ENCODE measurements at regions not wholly inside any gene's neighbourhood (a gene's known extent, or its start where the extent isn't known, plus 50 kb on each side); places are given as distances from the start of the nearest gene placed in this dataset.

GRCh38 chr20:52751571-52751970 lies 220.6 kb upstream of the TSHZ2 start:
- WGBS, 2 donors (ENCODE audit: low coverage in 1 of 2): 64 to 67% methylated on average over 3 of the region's 3 CpGs
- Histone ChIP-seq H3K4me3 (no peak overlapping the region), H3K9me3 (peaks cover 0 to 5% (median 0%) of the 10 kb centered on the region in 3 donors), H3K36me3 (no peaks in the 10 kb centered on the region), H3K27me3 (no peaks in the 10 kb centered on the region), H3K4me1 (no peaks in the 10 kb centered on the region), H3K27ac (no peak overlapping the region)
- no peak for TF ChIP-seq POLR2AphosphoS5 (IDR thresholded peaks at IDR 0.05)
- ATAC-seq: no peak

DNA sequence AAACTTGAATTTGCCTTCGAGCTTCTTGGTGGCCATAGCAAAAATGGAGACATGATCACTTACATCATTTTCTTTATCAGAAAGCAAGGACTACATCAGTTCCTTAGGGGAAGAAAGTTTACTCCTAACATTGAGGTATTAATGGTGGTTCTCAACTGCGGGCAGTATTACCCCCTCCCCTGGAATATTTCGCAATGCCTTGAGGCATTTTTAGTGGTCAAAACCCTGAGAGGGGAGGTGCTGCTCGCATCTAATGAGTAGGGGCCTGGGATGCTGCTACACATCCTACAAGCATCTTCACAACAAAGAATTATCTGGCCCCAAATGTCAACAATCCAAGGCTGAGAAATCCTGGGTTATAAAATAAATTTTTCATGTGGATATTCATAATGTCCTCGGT lies 222.2 kb upstream of the TSHZ2 start:
- WGBS, 2 donors (ENCODE audit: low coverage in 1 of 2): 89 to 100% methylated on average over 2 to 5 of the region's 5 CpGs
- Histone ChIP-seq H3K9me3 (peaks cover 0 to 5% (median 0%) of the 10 kb centered on the region in 3 donors), H3K4me3 (no peak overlapping the region), H3K36me3 (no peaks in the 10 kb centered on the region), H3K27ac (no peak overlapping the region), H3K27me3 (no peaks in the 10 kb centered on the region), H3K4me1 (no peaks in the 10 kb centered on the region)
- TF ChIP-seq CTCF (IDR thresholded peaks at IDR 0.05): no peak
- no peak for TF ChIP-seq EP300 (IDR thresholded peaks at IDR 0.05)
- TF ChIP-seq POLR2AphosphoS5 (IDR thresholded peaks at IDR 0.05): no peak
- no peak for TF ChIP-seq POLR2A (IDR thresholded peaks at IDR 0.05)
- ATAC-seq: no peak

DNA sequence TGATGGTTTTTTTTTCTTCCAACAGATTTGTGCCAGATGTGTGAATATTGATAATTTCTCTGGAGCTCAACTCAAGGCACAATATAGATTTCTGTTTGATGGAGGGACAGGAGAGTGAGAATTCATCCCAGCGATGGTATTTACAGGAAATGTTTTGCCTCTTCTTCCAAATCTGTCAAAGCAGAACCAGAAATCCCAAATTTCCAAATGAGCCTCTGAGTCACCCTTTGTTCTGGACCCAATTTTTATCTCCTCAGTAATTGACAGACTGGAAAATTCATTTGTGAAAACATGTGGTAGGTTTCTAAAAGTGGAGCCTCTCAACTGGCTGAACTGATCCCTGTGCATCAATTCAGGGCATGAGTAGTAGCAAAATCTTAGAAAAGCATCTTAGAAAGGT lies 223.2 kb upstream of the TSHZ2 start:
- WGBS, 2 donors (ENCODE audit: low coverage in 1 of 2): 38 to 57% methylated on average over 1 of the region's 1 CpG
- TF ChIP-seq POLR2AphosphoS5 (IDR thresholded peaks at IDR 0.05) (no peak), EP300 (IDR thresholded peaks at IDR 0.05) (no peak), CTCF (IDR thresholded peaks at IDR 0.05) (no peak), POLR2A (IDR thresholded peaks at IDR 0.05) (no peak)
- ATAC-seq: peak; percentile 24
- H3K4me3 ChIP-seq: no peak overlapping the region
- no peaks in the 10 kb centered on the region for H3K9me3 ChIP-seq
- no peaks in the 10 kb centered on the region for H3K27me3 ChIP-seq
- H3K36me3 ChIP-seq: no peaks in the 10 kb centered on the region
- H3K4me1 ChIP-seq: no peaks in the 10 kb centered on the region
- peak overlapping the region in 1 of 4 donors; percentile 53 for H3K27ac ChIP-seq

- Histone ChIP-seq H3K4me1 (no peaks in the 10 kb centered on the region), H3K27me3 (no peaks in the 10 kb centered on the region), H3K4me3 (no peak overlapping the region), H3K27ac (peak overlapping the region in 3 of 4 donors; percentile 1 to 53 (median 33)), H3K36me3 (no peaks in the 10 kb centered on the region), H3K9me3 (no peaks in the 10 kb centered on the region)
- TF ChIP-seq POLR2A (IDR thresholded peaks at IDR 0.05): no peak
- TF ChIP-seq POLR2AphosphoS5 (IDR thresholded peaks at IDR 0.05): peak; percentile 18
- peak; percentile 87 for ATAC-seq
- WGBS, 2 donors (ENCODE audit: low coverage in 1 of 2): 28 to 30% methylated on average over 6 to 10 of the region's 12 CpGs
Observed at GRCh38 chr20:52748285-52748932, 223.7 kb upstream of the TSHZ2 start.

DNA sequence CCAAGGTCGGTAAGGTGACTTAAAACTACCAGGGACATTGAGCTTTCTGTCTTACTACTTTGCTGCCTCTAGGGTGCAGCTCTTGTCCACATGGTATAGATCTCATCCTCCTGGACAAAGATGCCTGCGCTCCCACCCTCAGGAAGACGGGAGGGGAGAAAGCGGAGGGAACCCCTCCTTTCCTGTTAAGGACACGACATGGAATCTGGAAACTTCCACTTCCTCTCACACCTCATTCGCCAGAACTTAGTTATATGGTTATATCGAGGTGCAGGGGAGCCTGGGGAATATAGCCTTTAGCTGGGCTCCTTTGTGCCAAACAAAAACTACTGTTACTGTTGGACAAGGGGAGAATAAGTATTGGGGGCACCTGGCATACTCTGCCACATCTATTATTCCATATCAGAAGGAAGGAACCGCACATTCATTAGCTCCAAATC lies 224.3 kb upstream of the TSHZ2 start:
- Histone ChIP-seq H3K4me1 (no peaks in the 10 kb centered on the region), H3K9me3 (no peaks in the 10 kb centered on the region), H3K4me3 (no peak overlapping the region), H3K27me3 (no peaks in the 10 kb centered on the region), H3K36me3 (no peaks in the 10 kb centered on the region), H3K27ac (peak overlapping the region in 2 of 4 donors; percentile 1 to 33)
- WGBS, 2 donors (ENCODE audit: low coverage in 1 of 2): 43% methylated on average over 3 to 7 of the region's 8 CpGs
- TF ChIP-seq POLR2A (IDR thresholded peaks at IDR 0.05) (no peak), CTCF (IDR thresholded peaks at IDR 0.05) (no peak), EP300 (IDR thresholded peaks at IDR 0.05) (no peak)
- no peak for ATAC-seq

DNA sequence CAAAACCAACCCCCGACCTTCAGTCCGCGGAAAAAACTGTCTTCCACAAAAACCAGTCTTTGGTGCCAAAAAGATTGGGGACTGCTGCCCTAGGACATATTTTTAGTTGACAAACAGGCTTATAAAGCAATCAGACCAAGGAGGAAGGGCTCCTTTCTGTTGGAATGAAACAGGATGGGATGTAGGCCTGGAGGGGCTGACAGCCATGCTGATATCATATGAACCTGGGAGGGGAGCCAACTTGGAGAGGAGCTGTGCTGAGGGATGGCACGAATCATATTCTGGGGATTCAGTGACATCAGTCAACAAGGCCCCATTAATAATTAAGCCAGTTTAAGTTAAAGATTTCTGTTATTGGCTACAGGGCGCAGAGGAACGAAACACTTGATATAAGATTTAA lies 225.4 kb upstream of the TSHZ2 start:
- no peak for ATAC-seq
- H3K4me3 ChIP-seq: no peak overlapping the region
- H3K36me3 ChIP-seq: no peaks in the 10 kb centered on the region
- no peak overlapping the region for H3K27ac ChIP-seq
- no peak for TF ChIP-seq EP300 (IDR thresholded peaks at IDR 0.05)
- no peak for TF ChIP-seq POLR2AphosphoS5 (IDR thresholded peaks at IDR 0.05)
- TF ChIP-seq POLR2A (IDR thresholded peaks at IDR 0.05): no peak
- no peak for TF ChIP-seq CTCF (IDR thresholded peaks at IDR 0.05)
- 69 to 81% methylated on average over 4 to 6 of the region's 6 CpGs for WGBS, 2 donors (ENCODE audit: low coverage in 1 of 2)
- no peaks in the 10 kb centered on the region for H3K9me3 ChIP-seq
- no peaks in the 10 kb centered on the region for H3K27me3 ChIP-seq
- no peaks in the 10 kb centered on the region for H3K4me1 ChIP-seq

Data from gastroesophageal sphincter (tissue), 4 donors.